NCI-H69 (cell line): ENCODE measurements at regions not wholly inside any gene's neighbourhood (a gene's known extent, or its start where the extent isn't known, plus 50 kb on each side); places are given as distances from the start of the nearest gene placed in this dataset.
A peak's percentile ranks its signal among the peaks of the same experiment; 100 is the strongest.
"Not testable (repeated sequence)": the region's sequence is repeated elsewhere in the genome, so short reads cannot be mapped to it uniquely, and the experiment has no call there.

ENCODE experiments used
- DNase-seq: peaks from one replicate; lab custom pipeline; 2025; lab: John Stamatoyannopoulos, UW

GRCh38 chr4:81375745-81376144 is 96.0 kb downstream of the RASGEF1B start:
- DNase-seq: no peak

DNA sequence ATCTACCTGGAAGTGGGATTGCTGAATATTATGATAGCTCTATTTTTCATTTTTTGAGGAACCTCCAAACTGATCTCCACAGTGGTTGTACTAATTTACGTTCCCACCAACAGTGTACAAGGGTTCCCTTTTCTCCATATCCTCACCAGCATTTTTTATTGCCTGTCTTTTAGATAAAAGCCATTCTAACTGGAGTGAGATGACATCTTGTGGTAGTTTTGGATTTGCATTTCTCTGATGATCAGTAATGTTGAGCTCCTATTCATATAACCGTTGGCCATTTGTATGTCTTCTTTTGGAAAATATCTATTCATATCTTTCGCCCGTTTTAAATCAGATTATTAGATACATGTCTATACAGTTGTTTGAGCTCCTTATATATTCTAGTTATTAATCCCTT is 101.8 kb downstream of the RASGEF1B start:
- no peak for DNase-seq

DNA sequence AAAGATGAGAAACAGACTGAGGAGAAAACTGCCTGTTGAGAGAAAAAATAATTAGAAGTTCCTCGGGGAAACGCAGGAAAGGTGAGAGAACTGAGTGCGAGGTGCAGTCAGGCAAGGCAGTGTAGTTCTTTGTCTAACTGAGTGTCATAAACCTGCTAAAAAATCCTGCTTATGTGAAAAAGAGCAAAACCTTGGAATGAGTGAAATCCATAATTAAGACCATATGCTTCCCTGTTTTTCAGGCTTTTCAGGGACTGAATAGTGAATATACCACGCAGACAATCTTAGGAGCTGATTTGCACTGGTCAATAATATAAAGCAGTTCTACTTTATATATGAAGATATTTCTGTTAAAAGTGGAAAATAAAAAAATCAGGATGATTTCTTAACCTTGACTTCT is 104.9 kb downstream of the RASGEF1B start:
- DNase-seq: no peak

GRCh38 chr4:81360737-81361136 is 111.0 kb downstream of the RASGEF1B start:
- no peak for DNase-seq

DNA sequence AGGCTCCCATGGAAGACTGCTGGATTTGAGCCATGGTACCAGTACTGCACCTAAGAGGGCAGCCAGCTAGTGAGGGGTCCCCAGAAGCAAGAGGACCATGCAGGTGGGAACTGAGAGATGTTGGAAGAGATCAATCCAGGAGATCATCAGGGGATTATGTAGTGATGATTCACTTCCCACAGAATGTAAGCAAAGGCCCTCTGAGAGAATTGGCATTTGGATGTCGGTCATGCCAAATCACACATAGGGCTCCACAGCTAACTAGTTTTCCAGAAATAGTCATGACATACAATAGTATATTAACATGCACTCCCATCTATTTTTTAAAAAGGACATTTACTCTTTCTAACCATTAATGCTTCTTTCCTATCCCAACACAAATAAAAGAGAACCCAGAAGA is 112.5 kb downstream of the RASGEF1B start:
- no peak for DNase-seq

- no peak for DNase-seq
Observed at GRCh38 chr4:81358154-81358553, 113.6 kb downstream of the RASGEF1B start.

GRCh38 chr4:81356621-81357020 is 115.1 kb downstream of the RASGEF1B start:
- DNase-seq: no peak

DNA sequence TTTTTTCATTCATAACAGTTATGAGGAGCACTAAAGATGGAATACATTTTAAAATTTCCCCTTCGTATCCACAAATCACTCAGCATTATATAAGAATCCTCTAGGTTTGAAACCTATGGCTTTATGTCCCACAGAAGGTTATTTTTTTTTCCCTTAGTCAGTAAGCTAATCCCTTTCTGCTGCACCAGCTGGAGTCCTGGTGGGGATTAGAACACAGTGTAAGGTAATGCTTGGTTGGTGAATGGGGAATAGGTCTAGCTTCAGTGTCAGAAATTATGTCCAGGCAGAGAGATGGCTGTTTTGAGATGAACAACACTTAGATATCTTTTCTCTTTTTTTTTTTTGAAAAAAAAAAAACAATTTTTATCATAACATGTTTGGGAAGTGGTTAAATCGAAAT is 116.6 kb downstream of the RASGEF1B start:
- no peak for DNase-seq

DNA sequence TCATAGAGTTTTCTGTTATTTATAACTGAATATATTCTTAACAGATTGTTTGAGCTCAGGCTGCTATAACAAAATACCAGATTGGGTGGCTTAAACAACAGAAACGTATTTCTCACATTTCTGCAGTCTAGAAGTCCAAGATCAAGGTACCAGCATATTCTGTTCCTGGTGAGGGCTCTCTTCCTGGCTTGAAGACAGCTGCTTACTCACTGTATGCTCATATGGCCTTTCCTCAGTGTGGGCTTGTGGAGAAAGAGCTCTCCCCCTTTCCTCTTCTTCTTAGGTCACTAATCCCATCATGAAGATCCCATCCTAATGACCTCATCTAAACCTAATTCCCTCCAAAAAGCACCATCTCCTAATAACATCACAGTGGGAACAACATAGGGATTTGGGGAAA is 117.8 kb downstream of the RASGEF1B start:
- DNase-seq: no peak

DNA sequence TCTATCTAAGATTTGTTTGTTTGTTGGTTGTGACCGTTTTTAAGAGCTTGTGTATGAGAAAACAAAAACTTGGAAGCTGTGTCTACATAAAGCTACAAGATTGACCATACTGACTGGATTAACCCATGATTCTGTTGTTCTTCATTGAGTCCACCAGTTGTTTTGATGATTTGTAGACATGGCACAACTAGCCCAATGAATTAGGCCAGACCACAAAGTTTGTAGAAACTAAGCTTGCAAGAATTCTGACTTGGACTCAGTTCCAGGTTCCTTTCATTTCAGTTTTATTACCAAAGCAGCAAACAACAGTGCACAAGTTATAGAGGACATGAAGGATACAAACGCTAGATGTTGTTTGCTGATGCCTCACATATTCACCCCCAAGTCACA is 119.3 kb downstream of the RASGEF1B start:
- no peak for DNase-seq

GRCh38 chr4:81351654-81352445 is 119.9 kb downstream of the RASGEF1B start:
- DNase-seq: peak; percentile 66

- DNase-seq: peak; percentile 14
Observed at GRCh38 chr4:81350040-81350439, 121.7 kb downstream of the RASGEF1B start.

DNA sequence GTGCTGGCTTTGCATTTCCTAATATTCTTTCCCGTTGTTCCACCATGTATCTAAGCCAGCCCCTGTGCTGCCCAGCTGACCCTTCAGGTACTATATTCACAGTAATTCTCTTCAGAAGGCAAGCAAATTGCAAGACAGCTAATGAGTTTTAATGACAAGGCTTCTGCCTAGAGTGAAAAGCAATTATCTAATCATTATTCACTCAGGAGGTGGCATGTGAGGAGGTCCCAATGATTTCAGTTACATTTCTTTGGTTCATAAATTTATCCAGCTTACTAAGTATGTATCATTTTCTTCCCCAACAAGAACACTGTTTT is 123.0 kb downstream of the RASGEF1B start:
- DNase-seq: peak; percentile 38

- no peak for DNase-seq
Observed at GRCh38 chr4:81348086-81348777, 123.5 kb downstream of the RASGEF1B start.

DNA sequence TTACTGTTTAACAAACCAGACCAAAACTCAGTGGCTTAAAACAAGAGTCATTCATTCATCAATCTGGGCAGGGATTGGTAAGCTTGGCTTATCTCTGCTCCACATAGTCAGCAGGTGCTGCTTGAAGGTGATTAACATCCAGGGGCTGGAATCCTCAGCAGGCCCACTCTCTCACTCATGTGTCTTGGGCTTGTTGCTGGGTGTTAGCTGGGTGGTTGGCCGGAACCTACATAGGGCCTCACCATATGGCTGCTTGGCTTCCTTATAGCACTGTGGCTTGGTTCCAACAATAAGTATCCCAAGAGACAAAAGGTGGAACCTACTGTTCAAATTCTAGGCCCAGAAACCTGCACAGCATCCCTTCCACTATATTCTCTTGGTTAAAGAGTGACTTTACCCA is 125.0 kb downstream of the RASGEF1B start:
- peak; percentile 28 for DNase-seq

DNA sequence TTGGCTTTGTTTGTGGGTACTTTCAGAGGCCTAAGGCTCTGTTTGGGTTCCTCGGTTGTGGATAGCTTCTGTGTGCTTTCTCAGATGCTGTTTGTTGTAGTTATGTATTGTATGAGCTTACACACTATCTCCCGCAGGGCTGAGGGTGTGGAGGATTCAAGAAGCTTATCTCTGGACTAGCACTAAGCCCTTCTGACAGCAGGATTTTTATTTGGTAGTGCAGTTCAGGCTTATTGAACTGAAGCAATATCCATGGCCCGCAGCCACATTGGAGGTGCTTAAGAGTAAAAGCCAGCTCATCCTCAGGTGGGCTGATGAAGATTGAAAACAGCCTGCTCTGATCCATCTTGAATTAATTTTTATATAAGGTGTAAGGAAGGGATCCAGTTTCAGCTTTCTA is 128.2 kb downstream of the RASGEF1B start:
- DNase-seq: no peak

GRCh38 chr4:81343046-81343445 is 128.0 kb upstream of the PRKG2 start:
- no peak for DNase-seq

- no peak for DNase-seq
Observed at GRCh38 chr4:81337211-81337610, 122.2 kb upstream of the PRKG2 start.

GRCh38 chr4:81335122-81335912 is 120.3 kb upstream of the PRKG2 start:
- no peak for DNase-seq

- DNase-seq: no peak
Observed at GRCh38 chr4:81330018-81330417, 115.0 kb upstream of the PRKG2 start.

GRCh38 chr4:81326581-81326980 is 111.6 kb upstream of the PRKG2 start:
- no peak for DNase-seq

DNA sequence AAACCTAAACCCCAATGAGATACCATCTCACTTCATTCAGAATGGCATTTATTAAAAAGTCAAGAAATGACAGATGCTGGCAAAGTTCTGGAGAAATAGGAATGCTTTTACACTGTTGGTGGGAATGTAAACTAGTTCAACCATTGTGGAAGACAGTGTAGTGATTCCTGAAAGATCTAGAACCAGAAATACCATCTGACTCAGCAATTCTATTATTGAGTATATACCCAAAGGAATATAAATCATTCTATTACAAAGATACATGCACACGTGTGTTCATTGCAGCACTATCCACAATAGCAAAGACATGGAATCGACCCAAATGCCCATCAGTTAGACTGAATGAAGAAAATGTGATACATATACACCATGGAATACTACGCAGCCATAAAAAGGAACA is 109.6 kb upstream of the PRKG2 start:
- DNase-seq: not testable (repeated sequence)

GRCh38 chr4:81319657-81320056 is 104.6 kb upstream of the PRKG2 start:
- no peak for DNase-seq
